HG02981 (cell line): ENCODE measurements at regions not wholly inside any gene's neighbourhood (a gene's known extent, or its start where the extent isn't known, plus 50 kb on each side); places are given as distances from the start of the nearest gene placed in this dataset.

Experiments used
- ATAC-seq: cut with Tn5 transposase; IDR thresholded peaks from one replicate; pipeline ENCODE4 v1.9.1; 2021; ENCODE audit warnings: mild to moderate bottlenecking, moderate library complexity; ENCODE audit not compliant: unreplicated experiment

DNA sequence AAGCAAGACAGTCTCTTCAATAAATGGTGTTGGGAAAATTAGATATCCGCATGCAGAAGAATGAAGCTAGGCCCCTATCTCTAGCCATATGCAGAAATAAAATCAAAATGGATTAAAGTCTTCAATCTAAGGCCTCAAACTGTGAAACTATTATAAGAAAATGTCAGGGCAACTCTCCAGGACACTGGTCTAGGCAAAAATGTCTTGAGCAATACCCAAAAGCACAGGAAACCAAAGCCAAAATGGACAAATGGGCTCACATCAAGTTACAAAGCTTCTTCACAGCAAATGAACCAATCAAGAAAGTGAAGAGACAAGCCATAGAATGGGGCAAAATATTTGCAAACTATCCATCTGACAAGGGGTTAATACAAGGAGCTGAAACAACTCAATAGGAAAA is 338.8 kb downstream of the NNT start:
- no peak for ATAC-seq

- ATAC-seq, result no peak
Observed at GRCh38 chr5:43940562-43940961, 337.6 kb downstream of the NNT start.

DNA sequence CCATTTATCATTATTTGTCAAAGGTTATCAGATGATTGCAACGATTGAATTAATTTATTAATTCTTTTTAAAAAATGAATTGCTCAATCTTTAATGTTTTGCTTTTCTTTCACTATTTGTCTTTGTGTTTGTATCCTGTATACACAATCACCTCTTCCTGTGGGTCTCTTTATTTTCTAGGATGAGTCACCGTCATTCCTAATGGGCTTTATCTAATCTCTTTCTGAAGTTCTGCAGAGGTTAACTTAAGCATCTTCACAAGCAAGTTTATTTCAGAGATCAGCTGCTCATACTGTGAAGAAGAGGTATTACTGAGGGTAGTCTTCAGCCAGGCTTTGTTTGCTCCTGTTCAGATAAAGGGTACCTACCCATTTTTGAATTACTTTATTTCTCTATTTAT is 323.9 kb downstream of the NNT start:
- ATAC-seq, result no peak

DNA sequence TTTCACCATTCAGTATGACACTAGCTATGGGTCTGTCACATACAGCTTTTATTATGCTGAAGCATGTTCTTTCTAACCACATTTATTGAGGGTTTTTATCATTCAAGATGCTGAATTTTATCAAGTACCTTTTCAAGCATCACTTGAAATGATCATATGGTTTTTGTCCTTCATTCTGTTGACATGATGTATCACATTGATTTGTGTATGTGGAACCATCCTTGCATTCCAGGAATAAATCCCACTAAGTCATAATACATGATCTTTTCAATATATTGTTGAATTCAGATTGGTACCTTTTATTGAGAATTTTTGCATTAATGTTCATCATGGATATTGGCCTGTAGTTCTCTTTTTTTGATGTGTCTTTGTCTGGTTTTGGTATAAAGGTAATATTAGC is 317.4 kb downstream of the NNT start:
- ATAC-seq, result no peak

- ATAC-seq, result no peak
Observed at GRCh38 chr5:43917925-43918324, 314.9 kb downstream of the NNT start.

DNA sequence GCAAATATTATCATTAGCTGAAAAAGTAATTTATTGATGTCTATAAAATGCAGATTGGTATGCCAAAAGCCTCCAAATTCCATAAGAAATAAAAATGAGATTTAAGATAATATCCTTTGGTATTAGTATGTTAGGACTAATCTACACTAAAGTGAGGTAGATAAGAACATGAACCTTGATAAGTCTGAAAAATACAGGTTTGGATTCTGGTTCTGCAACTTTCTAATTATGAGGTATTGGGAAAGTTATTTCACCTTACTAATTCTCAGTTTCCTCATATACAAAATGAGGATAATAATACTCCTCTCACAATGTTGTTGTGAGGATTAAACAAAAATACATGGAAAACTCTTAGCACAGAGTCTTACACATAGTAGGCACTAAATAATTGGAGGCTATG is 300.1 kb downstream of the NNT start:
- ATAC-seq, result no peak

DNA sequence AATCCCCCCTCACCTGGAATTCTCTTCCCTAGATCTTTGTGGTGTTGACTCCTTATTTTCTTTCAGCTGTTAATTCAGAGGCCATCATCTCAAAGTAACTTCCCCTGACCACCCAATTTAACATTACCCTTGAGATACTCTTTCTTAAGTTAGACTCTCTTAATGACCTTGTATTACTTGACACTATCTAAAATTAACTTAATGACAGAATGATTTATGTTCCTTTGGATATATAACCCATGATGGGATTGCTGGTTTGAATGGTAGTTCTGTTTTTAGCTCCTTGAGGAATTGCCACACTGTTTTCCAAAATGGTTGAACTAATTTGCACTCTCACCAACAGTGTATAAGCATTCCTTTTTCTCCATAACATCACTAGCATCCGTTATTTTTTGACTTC is 298.0 kb downstream of the NNT start:
- no peak for ATAC-seq

GRCh38 chr5:43895876-43896275 is 292.9 kb downstream of the NNT start:
- no peak for ATAC-seq

DNA sequence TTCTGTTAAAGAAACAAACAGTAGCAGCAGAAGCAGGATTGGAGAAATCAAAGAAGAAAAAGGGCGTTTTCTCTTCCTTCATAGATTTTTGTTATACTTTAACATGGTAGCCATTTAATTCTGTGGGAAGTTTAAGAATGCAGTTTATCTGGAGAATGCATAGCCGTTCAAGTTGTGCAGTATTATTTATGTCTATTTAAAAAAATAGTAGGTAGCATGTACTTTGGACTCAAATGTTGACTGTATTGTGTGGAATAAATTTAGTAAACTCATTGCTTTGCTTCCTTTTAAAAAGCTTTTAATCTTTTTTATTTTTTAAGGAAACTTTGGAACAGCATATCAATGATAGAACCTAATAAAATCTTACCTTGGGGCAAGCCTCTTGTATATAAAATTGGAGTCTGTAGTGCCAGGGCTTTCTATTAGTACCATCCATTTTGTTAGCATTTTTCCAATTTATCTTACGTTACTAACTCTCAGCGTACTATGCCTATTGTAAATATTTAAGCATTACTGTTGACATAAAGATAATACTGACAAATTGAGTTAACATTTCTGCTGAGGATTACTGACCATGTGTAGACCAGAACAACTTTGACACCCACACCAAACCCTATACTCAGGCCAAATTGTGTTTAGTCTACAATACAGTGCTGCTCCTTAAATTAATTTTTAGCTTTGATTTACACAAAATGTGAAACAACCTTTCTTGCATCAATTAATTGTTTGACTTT is 291.1 kb downstream of the NNT start:
- no peak for ATAC-seq

DNA sequence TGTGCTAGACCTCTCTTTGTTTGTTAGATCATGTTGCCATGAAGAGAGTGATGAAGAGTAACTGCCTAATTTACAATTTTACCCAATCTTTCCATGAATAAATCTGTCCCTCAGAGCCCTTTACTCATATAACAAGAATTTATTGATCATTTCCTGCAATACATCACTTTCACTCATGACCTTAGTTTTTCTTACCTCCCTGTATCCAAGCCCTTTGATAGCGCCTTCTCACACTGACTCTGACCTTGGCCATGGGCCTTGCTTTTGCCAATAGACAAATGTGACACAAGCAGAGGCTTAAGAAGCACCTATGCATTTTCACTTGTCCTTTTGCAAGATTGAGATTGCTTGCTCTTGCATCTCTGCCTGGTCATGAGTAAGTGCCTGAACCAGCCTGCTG is 288.1 kb downstream of the NNT start:
- no peak for ATAC-seq

GRCh38 chr5:43889233-43889632 is 286.3 kb downstream of the NNT start:
- no peak for ATAC-seq

GRCh38 chr5:43875741-43876140 is 272.8 kb downstream of the NNT start:
- no peak for ATAC-seq

- no peak for ATAC-seq
Observed at GRCh38 chr5:43874772-43875171, 271.8 kb downstream of the NNT start.

DNA sequence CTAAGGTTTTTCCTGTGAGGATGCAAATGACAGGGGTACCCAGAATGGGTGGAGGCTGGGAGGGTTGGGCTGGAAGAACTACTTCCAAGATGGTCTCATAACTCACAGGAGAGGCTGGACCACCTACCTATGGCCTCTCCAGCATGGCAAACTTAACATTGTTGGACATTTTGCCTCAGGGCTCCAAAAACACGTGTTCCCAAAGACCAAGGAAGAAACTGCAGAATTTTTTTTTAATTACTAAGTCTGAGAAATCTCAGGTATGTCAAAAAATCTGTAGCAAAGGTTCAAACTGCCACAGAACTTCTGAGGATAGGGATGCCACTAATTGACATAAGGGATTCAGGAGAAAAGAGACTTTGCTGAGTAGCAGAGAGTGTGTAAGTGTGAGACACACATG is 270.8 kb downstream of the NNT start:
- no peak for ATAC-seq

DNA sequence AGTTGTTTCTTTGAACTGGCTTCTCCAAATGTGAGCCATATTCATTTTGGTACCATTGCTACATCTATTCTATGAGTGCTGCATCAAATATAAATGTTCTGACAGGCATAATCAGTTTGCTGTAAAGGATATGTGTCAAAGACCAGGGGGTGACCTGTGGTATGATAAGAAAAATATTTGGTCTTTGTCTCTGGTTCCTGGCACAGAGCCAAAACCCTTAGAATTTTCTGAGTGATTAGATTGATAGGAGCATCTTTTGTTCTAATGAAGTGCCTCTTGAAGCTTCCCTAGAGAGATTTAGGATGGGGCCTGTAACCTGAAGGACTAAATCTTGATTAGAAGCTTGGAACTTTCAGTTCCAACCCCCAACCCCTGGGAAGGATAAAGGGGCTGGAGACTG is 256.3 kb downstream of the NNT start:
- no peak for ATAC-seq

GRCh38 chr5:43855452-43855851 is 252.5 kb downstream of the NNT start:
- no peak for ATAC-seq

GRCh38 chr5:43854697-43855292 is 251.8 kb downstream of the NNT start:
- no peak for ATAC-seq

DNA sequence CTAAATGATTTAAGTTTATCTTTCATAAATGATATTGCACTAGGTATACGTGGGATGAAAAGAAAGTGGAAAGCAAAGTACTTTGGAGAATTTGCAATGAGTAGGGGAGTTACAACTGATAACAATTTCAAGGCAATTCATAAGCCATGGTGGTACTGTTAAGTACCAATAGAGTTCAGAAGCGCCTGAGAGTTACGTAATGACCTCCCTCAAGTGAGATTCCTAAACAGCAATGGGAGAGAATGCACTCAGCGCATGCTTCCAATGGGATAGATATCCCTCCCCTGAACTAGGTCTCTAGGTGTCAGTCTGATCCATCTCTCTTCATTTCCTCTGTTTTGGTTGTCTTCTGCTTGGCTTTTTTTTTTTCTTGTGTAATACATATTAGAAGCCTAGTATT is 249.3 kb downstream of the NNT start:
- no peak for ATAC-seq

DNA sequence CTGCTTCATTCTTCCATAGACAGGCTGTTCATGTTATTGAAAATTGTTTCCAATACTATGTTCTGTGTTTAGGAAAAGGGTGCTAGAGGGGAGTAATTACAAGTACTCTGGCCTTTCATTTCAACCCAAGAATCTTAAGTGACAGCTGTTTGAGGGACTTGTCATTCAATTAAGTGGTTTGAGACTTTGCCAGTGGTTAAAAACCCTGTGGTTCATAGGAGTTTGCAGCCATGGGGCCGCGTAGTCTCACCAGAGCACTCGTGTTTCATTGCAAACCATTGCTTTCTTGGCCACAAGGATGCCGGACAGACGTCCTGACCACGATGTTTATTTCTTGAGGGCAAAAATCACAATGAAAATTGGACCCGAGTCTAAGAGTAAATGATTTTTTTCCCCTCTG is 248.8 kb downstream of the NNT start:
- ATAC-seq, result no peak

GRCh38 chr5:43840424-43841125 is 237.6 kb downstream of the NNT start:
- ATAC-seq, result no peak

DNA sequence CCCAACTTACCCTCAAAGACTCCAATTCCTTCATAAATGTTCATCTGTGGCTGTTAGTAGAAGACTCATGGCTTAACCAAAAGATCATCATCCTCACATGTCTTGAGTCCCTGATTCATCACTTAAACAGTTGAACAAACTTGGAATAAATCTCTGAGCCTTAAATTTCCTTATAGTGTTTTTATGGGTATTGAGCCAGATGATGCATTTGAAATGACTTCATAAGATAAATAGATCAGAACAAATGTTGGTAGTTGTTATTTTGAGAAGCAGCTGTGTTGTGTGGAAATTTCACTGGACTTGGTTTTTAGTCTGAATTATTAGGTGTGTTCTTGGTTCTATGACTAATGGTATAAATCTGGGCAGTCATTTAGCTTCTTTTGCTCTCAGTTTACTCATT is 236.2 kb downstream of the NNT start:
- ATAC-seq, result no peak

GRCh38 chr5:43837996-43838395 is 235.0 kb downstream of the NNT start:
- ATAC-seq, result no peak
